ENCODE measurements at regions not wholly inside any gene's neighbourhood (a gene's known extent, or its start where the extent isn't known, plus 50 kb on each side); places are given as distances from the start of the nearest gene placed in this dataset.

DNA sequence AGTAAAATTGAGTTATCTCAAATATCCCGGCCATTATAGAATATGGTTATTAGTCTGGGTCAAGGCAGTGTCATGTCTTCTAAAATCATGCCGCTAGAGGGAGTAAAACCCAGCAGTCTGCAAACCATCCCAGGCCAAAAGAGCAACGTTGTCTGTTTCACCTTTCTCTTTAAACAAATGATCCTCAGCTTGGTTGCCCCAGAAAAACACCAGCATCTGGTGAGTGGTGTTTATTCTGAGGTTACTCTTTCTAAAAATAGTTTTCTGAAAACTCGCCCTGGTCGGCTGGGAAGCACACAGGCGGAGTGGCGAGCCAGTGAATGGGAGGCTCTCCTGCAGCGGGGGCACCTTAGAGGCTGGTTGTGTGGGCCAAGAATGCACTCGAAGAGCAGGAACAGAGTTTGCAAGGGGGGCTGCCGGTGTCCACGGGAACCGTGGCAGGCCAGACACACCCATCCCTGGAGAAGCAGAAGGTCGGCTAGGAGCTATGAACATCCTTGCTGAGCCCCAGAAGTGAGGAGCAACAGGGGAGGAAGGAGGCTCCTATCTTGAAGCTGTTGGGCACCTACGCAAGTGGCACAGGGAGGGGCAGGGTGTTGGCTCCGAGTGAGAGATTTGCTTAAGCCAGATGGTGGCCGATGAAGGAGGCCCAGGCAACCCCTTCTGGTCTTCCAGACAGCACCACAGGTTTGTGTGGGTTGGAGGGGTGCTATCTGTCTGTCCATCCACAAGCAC, 297.1 kb downstream of the ETS1 start:
- Histone ChIP-seq H3K9me2 (ENCODE audit: insufficient read depth, low read length) (no peaks in the 10 kb centered on the region), H3K36me3 (ENCODE audit: insufficient read depth, low read length) (no peaks in the 10 kb centered on the region), H3K79me2 (ENCODE audit: insufficient read depth, low read depth, low read length) (no peaks in the 10 kb centered on the region), H3K4me3 (ENCODE audit: low read depth, low read length, poor library complexity, severe bottlenecking) (peak overlapping the region; percentile 43), H4K20me1 (ENCODE audit: insufficient read depth, low read length) (no peaks in the 10 kb centered on the region), H2AFZ (ENCODE audit: low read length) (peak overlapping the region; percentile 68; the same call in 1 of the 2 replicates), H3K4me1 (ENCODE audit: insufficient read depth, low read length, poor library complexity, severe bottlenecking) (peaks cover 35% of the 10 kb centered on the region), H3K4me2 (ENCODE audit: low read length) (peak overlapping the region; percentile 68), H3K9me3 (ENCODE audit: low read length) (no peaks in the 10 kb centered on the region), H3K27ac (ENCODE audit: low read depth, low read length, poor library complexity, severe bottlenecking) (peak overlapping the region; percentile 63)
- intact Hi-C loops (cut with micrococcal nuclease; ENCODE audit: unreplicated experiment), result loop anchor here (1.0 to 5.0 kb wide), 8 partner anchors 118 to 541 kb away; no protein-coding TSS in a partner anchor
- ChIA-PET POLR2A (interaction anchor here (0.6 to 2.4 kb wide), 8 partner anchors 33 to 341 kb away, joined by 3 to 13 read pairs (median 3); no protein-coding TSS in a partner anchor), CTCF (ENCODE audit: unreplicated experiment) (interaction anchor here (0.6 to 4.7 kb wide), 7 partner anchors 12 to 367 kb away, joined by 3 to 27 read pairs (median 7); no protein-coding TSS in a partner anchor)
- TF ChIP-seq EZH2phosphoT487 (IDR thresholded peaks at IDR 0.05; ENCODE audit: borderline replicate concordance, low read depth, low read length), result no peak
- TF ChIP-seq, protein P1, sequence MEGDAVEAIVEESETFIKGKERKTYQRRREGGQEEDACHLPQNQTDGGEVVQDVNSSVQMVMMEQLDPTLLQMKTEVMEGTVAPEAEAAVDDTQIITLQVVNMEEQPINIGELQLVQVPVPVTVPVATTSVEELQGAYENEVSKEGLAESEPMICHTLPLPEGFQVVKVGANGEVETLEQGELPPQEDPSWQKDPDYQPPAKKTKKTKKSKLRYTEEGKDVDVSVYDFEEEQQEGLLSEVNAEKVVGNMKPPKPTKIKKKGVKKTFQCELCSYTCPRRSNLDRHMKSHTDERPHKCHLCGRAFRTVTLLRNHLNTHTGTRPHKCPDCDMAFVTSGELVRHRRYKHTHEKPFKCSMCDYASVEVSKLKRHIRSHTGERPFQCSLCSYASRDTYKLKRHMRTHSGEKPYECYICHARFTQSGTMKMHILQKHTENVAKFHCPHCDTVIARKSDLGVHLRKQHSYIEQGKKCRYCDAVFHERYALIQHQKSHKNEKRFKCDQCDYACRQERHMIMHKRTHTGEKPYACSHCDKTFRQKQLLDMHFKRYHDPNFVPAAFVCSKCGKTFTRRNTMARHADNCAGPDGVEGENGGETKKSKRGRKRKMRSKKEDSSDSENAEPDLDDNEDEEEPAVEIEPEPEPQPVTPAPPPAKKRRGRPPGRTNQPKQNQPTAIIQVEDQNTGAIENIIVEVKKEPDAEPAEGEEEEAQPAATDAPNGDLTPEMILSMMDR (conservative IDR thresholded peaks at IDR 0.05; ENCODE audit: low read length), result peak; percentile 99
- no TSS peak for BruUV-seq (replicated peaks)
- peak; percentile 92 for DNase-seq (ENCODE audit: low spot score)

DNA sequence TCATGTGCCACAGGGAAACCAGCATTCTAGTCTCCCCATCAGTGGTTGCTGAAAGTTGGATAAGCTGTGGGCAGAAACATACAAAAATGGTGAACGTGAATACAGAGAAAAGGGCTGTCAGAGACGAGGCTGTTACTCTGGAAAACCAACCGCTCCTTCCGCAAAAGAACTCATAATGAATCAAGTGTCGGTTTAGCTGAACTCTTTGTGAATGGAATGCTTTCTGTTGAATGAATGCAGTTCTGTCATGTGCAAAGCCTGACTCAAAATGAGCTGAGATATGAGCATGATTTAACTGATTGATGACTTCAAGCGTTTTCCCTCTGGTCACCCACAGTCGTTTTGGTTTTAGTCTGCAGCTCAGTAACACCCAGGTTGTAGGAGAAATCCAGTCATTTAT, 298.3 kb downstream of the ETS1 start:
- Histone ChIP-seq H4K20me1 (ENCODE audit: insufficient read depth, low read length) (no peaks in the 10 kb centered on the region), H3K27ac (ENCODE audit: low read depth, low read length, poor library complexity, severe bottlenecking) (no peak overlapping the region), H3K4me2 (ENCODE audit: low read length) (no peak overlapping the region), H3K9me3 (ENCODE audit: low read length) (no peaks in the 10 kb centered on the region), H3K79me2 (ENCODE audit: insufficient read depth, low read depth, low read length) (no peaks in the 10 kb centered on the region), H3K4me1 (ENCODE audit: insufficient read depth, low read length, poor library complexity, severe bottlenecking) (peaks cover 35% of the 10 kb centered on the region), H2AFZ (ENCODE audit: low read length) (0 out of 2 replicates have a peak overlapping the region, but pooled peaks have one; percentile 68), H3K4me3 (ENCODE audit: low read depth, low read length, poor library complexity, severe bottlenecking) (no peak overlapping the region), H3K9me2 (ENCODE audit: insufficient read depth, low read length) (no peaks in the 10 kb centered on the region), H3K36me3 (ENCODE audit: insufficient read depth, low read length) (no peaks in the 10 kb centered on the region)
- BruUV-seq (replicated peaks), result no TSS peak
- no peak for DNase-seq (ENCODE audit: low spot score)
- TF ChIP-seq, protein P1 (conservative IDR thresholded peaks at IDR 0.05; ENCODE audit: low read length), result no peak
- TF ChIP-seq EZH2phosphoT487 (IDR thresholded peaks at IDR 0.05; ENCODE audit: borderline replicate concordance, low read depth, low read length), result no peak
- POLR2A ChIA-PET, result interaction anchor here (0.7 to 2.4 kb wide), 4 partner anchors 10 to 373 kb away, joined by 3 to 13 read pairs (median 4); no protein-coding TSS in a partner anchor
- CTCF ChIA-PET (ENCODE audit: unreplicated experiment), result interaction anchor here (0.6 to 4.7 kb wide), 5 partner anchors 55 to 626 kb away, joined by 3 to 27 read pairs (median 6); no protein-coding TSS in a partner anchor
- intact Hi-C loops (cut with micrococcal nuclease; ENCODE audit: unreplicated experiment), result no loop called here
